SH-SY5Y (cell line): ENCODE measurements at regions not wholly inside any gene's neighbourhood (a gene's known extent, or its start where the extent isn't known, plus 50 kb on each side); places are given as distances from the start of the nearest gene placed in this dataset.

Experiments
- GATA2 ChIP-seq: IDR thresholded peaks from 2 replicates; pipeline ENCODE4 v1.6.1; 2011; ENCODE audit warnings: mild to moderate bottlenecking, low read depth, low read length
- GATA3 ChIP-seq: IDR thresholded peaks from 2 replicates; pipeline ENCODE4 v1.6.1; 2011; ENCODE audit warnings: low read depth, mild to moderate bottlenecking, low read length, moderate library complexity

GRCh38 chr7:121484089-121484763, 88.1 kb upstream of the FAM3C start:
- TF ChIP-seq GATA2 = no peak
- no peak for TF ChIP-seq GATA3
